GM21367 (cell line): ENCODE measurements at regions not wholly inside any gene's neighbourhood (a gene's known extent, or its start where the extent isn't known, plus 50 kb on each side); places are given as distances from the start of the nearest gene placed in this dataset.

ENCODE experiments used
- ATAC-seq: cut with Tn5 transposase; IDR thresholded peaks from one replicate; pipeline ENCODE4 v1.9.1; 2021; ENCODE audit not compliant: unreplicated experiment

GRCh38 chr13:90187478-90188350 is 1159.8 kb upstream of the MIR17HG start:
- ATAC-seq: no peak

GRCh38 chr13:90188351-90188636 is 1159.2 kb upstream of the MIR17HG start:
- no peak for ATAC-seq

DNA sequence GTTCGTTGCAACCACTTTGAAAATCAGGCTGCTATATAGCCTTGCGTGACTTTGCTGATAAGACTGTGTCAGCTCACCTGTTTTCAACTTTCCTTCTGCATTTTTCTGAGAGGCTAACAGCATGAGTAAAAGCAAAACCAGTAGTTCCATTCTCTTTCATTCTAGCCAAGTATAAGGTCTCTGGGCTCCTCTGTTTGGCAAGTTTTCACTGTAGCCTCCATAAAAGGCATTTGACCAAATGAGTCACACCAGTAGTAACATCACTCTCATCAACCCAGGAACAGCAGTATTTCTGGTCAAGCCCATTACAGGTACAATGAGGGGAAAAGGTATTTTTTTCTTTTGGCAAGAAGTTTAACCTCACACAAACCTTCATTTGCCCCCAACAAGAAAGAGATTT is 1149.8 kb upstream of the MIR17HG start:
- ATAC-seq: no peak

GRCh38 chr13:90201202-90201601 is 1146.3 kb upstream of the MIR17HG start:
- ATAC-seq: no peak

DNA sequence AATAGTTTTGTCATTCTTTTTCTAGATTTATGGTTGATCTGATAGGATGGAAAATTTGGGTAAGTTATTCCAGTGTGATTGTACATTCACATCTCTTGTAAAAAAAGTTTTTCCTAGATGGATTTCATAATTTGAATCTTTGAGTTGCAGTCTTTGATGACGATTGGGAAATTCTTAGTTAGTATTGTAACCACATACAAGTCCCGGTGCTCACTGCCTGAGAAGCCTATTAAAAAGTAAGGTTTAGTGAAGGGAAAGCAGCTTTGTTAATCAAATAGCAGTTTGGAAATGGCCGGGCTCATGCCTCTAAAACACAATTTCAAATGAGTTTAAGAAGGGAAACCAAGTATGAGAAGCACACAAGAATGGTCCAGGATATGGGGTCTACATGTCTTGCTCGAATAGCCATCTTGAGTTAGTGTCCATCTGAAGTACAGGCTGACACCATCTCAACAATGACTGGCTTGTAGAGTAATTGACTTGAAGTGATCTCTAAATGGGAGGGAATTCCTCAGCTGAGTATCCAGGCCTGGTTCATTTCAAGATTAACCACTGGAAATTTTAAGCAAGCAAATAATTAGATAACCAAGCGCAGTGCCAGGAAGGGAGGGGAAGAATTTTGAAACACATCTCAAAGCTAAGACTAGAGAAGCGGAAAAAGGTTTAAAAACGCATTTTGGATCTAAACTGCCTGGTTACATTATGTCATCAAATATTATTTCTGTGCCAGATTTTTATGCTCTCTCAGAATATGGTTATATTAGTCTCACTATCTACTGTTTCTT is 1145.6 kb upstream of the MIR17HG start:
- no peak for ATAC-seq

DNA sequence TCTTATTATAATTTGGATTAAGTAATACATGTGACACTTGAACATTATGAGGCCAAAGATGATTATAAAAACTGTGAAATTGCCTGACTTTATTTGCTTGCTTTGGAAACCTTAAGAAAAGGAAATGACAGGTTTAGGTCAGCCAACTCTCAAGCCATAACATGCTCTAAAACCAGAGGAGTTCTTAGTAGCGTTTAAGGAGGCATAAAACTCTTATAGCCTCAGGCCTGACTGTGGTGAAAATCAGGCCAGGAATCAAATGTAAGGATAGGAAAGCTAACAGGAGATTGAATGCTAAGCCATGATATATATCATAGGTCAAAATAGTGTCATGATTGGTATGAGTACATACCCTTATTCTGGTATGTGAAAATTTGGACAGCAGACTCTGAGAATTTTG is 1142.4 kb upstream of the MIR17HG start:
- ATAC-seq: no peak

- no peak for ATAC-seq
These were observed 1141.6 kb upstream of the MIR17HG start for GRCh38 chr13:90205911-90206310.

DNA sequence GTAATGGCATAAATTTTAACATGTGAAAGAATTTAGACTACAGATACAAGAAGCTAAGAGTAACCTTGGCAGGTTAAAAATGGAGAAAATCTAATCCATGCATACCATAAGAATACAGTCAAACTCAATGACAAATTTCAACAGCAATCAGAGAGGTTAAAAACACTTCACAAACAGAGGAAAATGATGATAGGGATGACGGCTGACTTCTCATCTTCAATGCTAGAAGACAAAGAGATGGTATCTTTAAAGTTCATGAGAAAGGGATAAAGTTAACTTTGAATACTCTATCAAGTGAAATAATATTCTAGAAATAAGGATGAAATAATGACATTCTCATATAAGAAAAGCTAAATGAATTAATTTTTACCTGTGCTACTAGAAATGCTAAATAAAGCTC is 1130.2 kb upstream of the MIR17HG start:
- ATAC-seq: no peak

GRCh38 chr13:90222758-90223157 is 1124.7 kb upstream of the MIR17HG start:
- ATAC-seq: no peak

DNA sequence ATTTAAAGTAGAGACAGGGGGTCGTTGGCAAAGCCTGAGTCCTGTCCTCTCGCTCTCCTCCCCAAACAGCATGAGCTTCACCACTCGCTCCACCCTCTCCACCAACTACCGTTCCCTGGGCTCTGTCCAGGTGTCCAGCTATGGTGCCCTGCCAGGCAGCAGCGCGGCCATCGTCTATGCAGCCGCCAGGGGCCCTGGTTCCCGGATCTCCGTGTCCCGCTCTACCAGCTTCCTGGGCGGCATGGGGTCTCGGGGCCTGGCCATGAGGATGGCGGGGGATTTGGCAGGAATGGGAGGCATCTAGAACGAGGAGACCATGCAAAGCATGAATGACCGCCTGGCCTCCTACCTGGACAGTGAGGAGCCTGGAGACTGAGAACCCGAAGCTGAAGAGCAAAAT is 1117.2 kb upstream of the MIR17HG start:
- ATAC-seq: no peak

DNA sequence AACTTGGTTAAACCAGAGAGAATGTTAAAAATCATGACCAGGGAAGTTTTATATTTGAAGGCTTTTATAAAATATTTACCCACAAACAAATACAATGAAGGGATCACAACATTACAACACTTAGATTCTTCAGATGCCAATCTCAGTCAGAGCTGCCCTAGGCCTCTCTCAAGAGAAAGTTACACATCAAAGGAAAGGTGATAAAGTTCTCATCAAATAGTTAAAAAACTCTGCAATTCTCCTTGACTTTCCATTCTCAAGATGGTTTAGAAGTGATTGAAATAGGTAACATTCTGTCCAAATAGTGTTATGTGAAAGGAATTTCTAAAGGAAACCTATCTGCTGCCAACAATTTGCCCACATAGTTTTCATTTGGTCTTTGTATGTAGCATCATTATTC is 1115.2 kb upstream of the MIR17HG start:
- no peak for ATAC-seq

- no peak for ATAC-seq
These were observed 1113.4 kb upstream of the MIR17HG start for GRCh38 chr13:90233933-90234672.

DNA sequence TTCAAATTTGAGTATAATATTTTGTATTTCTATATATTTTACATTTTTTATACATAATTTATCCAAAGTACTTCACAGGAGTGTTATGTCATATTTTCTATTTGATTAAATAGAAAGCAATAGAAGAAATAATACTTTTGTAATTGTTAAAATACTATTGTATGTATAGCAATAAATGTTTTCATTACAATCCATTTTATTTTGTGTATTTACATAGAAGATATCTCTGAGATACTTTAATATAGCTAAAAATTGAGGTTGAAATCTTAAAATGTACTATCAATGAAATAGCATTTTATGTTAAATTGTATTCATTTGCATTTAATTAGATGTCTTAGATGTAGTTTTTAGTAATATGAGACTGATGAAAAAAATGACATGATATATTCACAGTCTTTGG is 1109.6 kb upstream of the MIR17HG start:
- ATAC-seq: no peak

- no peak for ATAC-seq
These were observed 1109.1 kb upstream of the MIR17HG start for GRCh38 chr13:90238413-90238812.

DNA sequence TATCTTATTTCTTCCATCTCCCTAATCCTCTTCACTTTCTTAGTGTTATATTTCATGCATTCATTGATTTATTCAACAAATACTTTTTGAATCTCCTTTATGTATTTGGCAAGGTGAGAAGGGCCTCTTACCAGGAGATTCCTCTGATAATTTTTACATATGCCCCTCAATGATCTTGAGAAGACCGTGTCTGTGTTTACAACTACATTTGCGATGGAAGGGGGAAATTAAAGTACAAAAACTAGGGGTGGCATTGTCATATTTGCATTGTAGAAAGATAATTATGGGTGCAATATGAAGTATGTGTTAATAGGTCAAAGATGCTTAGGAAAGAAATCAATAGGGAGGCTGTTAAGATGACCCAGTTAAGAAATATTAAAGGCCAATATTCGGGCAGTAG is 1108.4 kb upstream of the MIR17HG start:
- ATAC-seq: no peak

- no peak for ATAC-seq
These were observed 1101.5 kb upstream of the MIR17HG start for GRCh38 chr13:90246005-90246404.

DNA sequence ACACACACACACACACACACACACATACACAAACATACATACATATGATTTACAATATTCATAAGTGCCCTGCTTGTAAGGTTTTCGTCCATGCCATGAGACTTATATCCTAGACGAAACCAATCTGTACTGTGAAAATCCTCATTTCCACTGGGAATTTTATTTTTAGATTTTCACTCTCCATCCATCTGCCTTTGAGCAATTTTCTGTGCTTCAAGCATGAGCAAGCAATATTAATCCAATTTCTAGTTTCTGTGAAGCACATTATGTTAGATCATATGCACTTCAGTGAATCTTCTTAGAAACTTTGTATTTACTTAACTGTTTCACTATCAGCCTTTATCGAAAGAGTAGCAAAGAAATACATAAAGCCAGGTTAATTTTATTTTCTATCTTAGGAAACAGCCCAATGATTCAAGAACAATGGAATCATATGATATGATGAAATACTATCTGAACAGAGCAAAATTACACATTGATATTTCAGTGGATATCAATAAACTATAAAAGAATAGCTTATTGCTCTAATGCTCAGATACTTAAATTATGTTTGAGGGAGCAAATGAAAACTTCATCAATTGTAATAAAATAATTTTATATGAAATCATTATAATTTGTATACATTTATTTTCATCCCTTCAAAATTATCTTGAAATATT is 1100.7 kb upstream of the MIR17HG start:
- no peak for ATAC-seq

GRCh38 chr13:90253806-90254205 is 1093.7 kb upstream of the MIR17HG start:
- no peak for ATAC-seq

DNA sequence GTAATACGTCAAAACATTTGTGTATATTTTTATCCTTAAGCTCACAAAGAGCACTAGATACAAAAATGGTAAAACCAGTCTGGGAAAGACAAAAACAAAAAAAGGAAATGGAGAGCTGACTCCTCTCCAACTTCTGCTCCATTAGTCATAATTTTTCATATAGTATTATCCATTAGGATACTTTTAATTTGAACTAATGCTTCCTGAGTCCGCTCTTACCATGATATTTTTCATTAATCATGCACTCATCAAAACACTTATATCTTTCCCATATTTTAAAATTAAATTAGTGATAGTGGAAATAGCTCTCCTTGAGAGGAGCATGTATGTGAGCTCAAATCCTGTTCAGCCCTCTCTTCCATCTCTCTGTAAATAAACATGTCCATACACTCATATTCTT is 1093.0 kb upstream of the MIR17HG start:
- no peak for ATAC-seq

DNA sequence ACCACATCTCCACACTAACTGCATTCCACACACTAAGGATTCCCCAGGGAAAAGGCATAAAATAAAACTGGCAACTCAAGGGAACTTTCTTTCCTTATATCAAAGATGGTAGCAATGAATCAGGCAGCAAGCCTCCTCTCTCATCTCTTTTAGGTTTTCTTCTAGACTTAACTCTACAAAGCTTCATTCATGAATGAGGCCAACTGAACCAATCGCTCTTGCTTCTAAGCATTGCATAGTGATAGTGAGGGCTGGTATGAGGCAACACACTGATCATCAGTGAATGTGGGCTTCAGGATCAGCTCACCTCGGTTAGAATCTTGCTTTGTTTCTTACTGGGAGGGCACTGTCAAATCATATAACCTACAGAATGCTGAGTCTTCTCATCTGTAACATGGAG is 1090.7 kb upstream of the MIR17HG start:
- ATAC-seq: no peak

DNA sequence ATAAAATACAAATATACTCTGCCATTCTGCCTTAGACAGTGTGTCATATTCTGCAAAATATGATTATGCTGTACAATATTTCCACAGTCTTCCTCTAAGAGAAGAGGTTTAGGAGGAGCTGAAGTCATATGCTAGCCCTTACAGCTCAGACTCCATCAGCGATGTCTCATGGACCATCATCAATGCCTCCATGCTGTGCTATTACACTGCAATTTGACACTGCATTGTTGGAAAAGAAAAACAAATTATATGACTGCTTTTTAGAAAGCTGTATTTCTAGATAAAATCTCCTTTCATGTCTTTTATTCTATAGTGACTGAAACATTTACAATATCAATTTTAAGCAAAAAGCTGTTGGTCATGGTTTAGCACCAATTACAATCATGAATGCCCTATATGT is 1089.4 kb upstream of the MIR17HG start:
- ATAC-seq: no peak
